ENCODE measurements at regions not wholly inside any gene's neighbourhood (a gene's known extent, or its start where the extent isn't known, plus 50 kb on each side); places are given as distances from the start of the nearest gene placed in this dataset.
A peak's percentile ranks its signal among the peaks of the same experiment; 100 is the strongest.
"Not testable (repeated sequence)": the region's sequence is repeated elsewhere in the genome, so short reads cannot be mapped to it uniquely, and the experiment has no call there.

GRCh38 chr10:78224602-78225001, 190.9 kb downstream of the RPS24 start:
- in situ Hi-C loops (cut with HindIII; ENCODE audit: low sequenced_read_pairs): no loop called here
- DNase-seq (ENCODE audit: low spot score): no peak

GRCh38 chr10:78225594-78225993, 191.9 kb downstream of the RPS24 start:
- in situ Hi-C loops (cut with HindIII; ENCODE audit: low sequenced_read_pairs): no loop called here
- DNase-seq (ENCODE audit: low spot score): no peak

- no peak for DNase-seq (ENCODE audit: low spot score)
- in situ Hi-C loops (cut with HindIII; ENCODE audit: low sequenced_read_pairs): no loop called here
These were observed 195.8 kb downstream of the RPS24 start for GRCh38 chr10:78229489-78229888.

- DNase-seq (ENCODE audit: low spot score): no peak
- in situ Hi-C loops (cut with HindIII; ENCODE audit: low sequenced_read_pairs): no loop called here
These were observed 196.4 kb downstream of the RPS24 start for GRCh38 chr10:78229950-78230675.

GRCh38 chr10:78231327-78231726, 197.7 kb downstream of the RPS24 start:
- in situ Hi-C loops (cut with HindIII; ENCODE audit: low sequenced_read_pairs): no loop called here
- DNase-seq (ENCODE audit: low spot score): no peak

GRCh38 chr10:78231939-78232338, 198.3 kb downstream of the RPS24 start:
- in situ Hi-C loops (cut with HindIII; ENCODE audit: low sequenced_read_pairs): no loop called here
- peak; percentile 50 for DNase-seq (ENCODE audit: low spot score)

GRCh38 chr10:78236416-78237015, 202.9 kb downstream of the RPS24 start:
- no peak for DNase-seq (ENCODE audit: low spot score)
- in situ Hi-C loops (cut with HindIII; ENCODE audit: low sequenced_read_pairs): no loop called here

- in situ Hi-C loops (cut with HindIII; ENCODE audit: low sequenced_read_pairs); DNase-seq (ENCODE audit: low spot score): not testable (repeated sequence)
These were observed 204.3 kb downstream of the RPS24 start for GRCh38 chr10:78237951-78238350.

GRCh38 chr10:78247266-78247665, 213.6 kb downstream of the RPS24 start:
- DNase-seq (ENCODE audit: low spot score): no peak
- in situ Hi-C loops (cut with HindIII; ENCODE audit: low sequenced_read_pairs): no loop called here

GRCh38 chr10:78247821-78248220, 214.2 kb downstream of the RPS24 start:
- in situ Hi-C loops (cut with HindIII; ENCODE audit: low sequenced_read_pairs): no loop called here
- no peak for DNase-seq (ENCODE audit: low spot score)

GRCh38 chr10:78248651-78249464, 215.2 kb downstream of the RPS24 start:
- in situ Hi-C loops (cut with HindIII; ENCODE audit: low sequenced_read_pairs): no loop called here
- DNase-seq (ENCODE audit: low spot score): peak; percentile 72

- in situ Hi-C loops (cut with HindIII; ENCODE audit: low sequenced_read_pairs): no loop called here
- no peak for DNase-seq (ENCODE audit: low spot score)
These were observed 216.0 kb downstream of the RPS24 start for GRCh38 chr10:78249690-78250089.

GRCh38 chr10:78250313-78251015, 216.8 kb downstream of the RPS24 start:
- DNase-seq (ENCODE audit: low spot score): no peak
- in situ Hi-C loops (cut with HindIII; ENCODE audit: low sequenced_read_pairs): no loop called here

GRCh38 chr10:78251016-78251385, 217.3 kb downstream of the RPS24 start:
- DNase-seq (ENCODE audit: low spot score): no peak
- in situ Hi-C loops (cut with HindIII; ENCODE audit: low sequenced_read_pairs): no loop called here

GRCh38 chr10:78252286-78252685, 218.6 kb downstream of the RPS24 start:
- DNase-seq (ENCODE audit: low spot score): no peak
- in situ Hi-C loops (cut with HindIII; ENCODE audit: low sequenced_read_pairs): no loop called here

GRCh38 chr10:78253063-78253853, 219.6 kb downstream of the RPS24 start:
- in situ Hi-C loops (cut with HindIII; ENCODE audit: low sequenced_read_pairs): no loop called here

GRCh38 chr10:78254013-78254412, 220.3 kb downstream of the RPS24 start:
- DNase-seq (ENCODE audit: low spot score): no peak
- in situ Hi-C loops (cut with HindIII; ENCODE audit: low sequenced_read_pairs): no loop called here

More at GRCh38 chr10:78253063-78253853, 219.6 kb downstream of the RPS24 start:
- no peak for DNase-seq (ENCODE audit: low spot score)

- in situ Hi-C loops (cut with HindIII; ENCODE audit: low sequenced_read_pairs): no loop called here
- no peak for DNase-seq (ENCODE audit: low spot score)
These were observed 221.6 kb downstream of the RPS24 start for GRCh38 chr10:78255214-78255613.
